Smooth muscle cell (in vitro differentiated cells): ENCODE measurements at regions not wholly inside any gene's neighbourhood (a gene's known extent, or its start where the extent isn't known, plus 50 kb on each side); places are given as distances from the start of the nearest gene placed in this dataset.

Experiments used
- DNase-seq: peaks from one replicate; lab custom pipeline; 2025; ENCODE audit not compliant: unreplicated experiment; lab: John Stamatoyannopoulos, UW
- H2AFZ ChIP-seq: fragments of 200-600 bp; sonication (generic); 2 replicates; pipeline ENCODE4 v1.6.0; 2016; ENCODE audit warnings: antibody characterized with exemption, low read depth, mild to moderate bottlenecking
- H3F3A ChIP-seq: fragments of 200-600 bp; sonication (generic); 2 replicates; pipeline ENCODE4 v1.6.0; 2017; ENCODE audit warnings: antibody characterized with exemption, low read depth
- H3K27ac ChIP-seq: fragments of 200-600 bp; sonication (generic); 2 replicates; pipeline ENCODE4 v1.5.1; 2016; ENCODE audit warnings: low read depth, mild to moderate bottlenecking
- H3K27me3 ChIP-seq: fragments of 200-600 bp; sonication (generic); 2 replicates; pipeline ENCODE4 v1.6.1; 2016; ENCODE audit warnings: low read depth, mild to moderate bottlenecking
- H3K36me3 ChIP-seq: fragments of 200-600 bp; sonication (generic); 2 replicates; pipeline ENCODE4 v1.5.1; 2016; ENCODE audit warnings: low read depth
- H3K4me1 ChIP-seq: fragments of 200-600 bp; sonication (generic); 2 replicates; pipeline ENCODE4 v1.5.1; 2016; ENCODE audit warnings: low read depth
- H3K4me2 ChIP-seq: fragments of 200-600 bp; sonication (generic); 2 replicates; pipeline ENCODE4 v1.6.0; 2016; ENCODE audit warnings: mild to moderate bottlenecking
- H3K4me3 ChIP-seq: fragments of 200-600 bp; sonication (generic); 2 replicates; pipeline ENCODE4 v1.5.1; 2016; ENCODE audit warnings: mild to moderate bottlenecking
- H3K79me2 ChIP-seq: fragments of 200-600 bp; sonication (generic); 2 replicates; pipeline ENCODE4 v1.6.0; 2016; ENCODE audit warnings: low read depth, mild to moderate bottlenecking
- H3K9ac ChIP-seq: fragments of 200-600 bp; sonication (generic); 2 replicates; pipeline ENCODE4 v1.6.0; 2016; ENCODE audit warnings: low read depth
- H3K9me3 ChIP-seq: fragments of 200-600 bp; sonication (generic); replicated peaks from 2 replicates; pipeline ENCODE4 v1.5.1; 2016; ENCODE audit warnings: low read depth
- H4K20me1 ChIP-seq: fragments of 200-600 bp; sonication (generic); 2 replicates; pipeline ENCODE4 v1.6.0; 2016; ENCODE audit warnings: low read depth
- WGBS: methylation state at CpG from one replicate; pipeline ENCODE4 v1.1.7; 2016; ENCODE audit warnings: low lambda C conversion rate; 5-methylcytosine and 5-hydroxymethylcytosine counted together
- TF ChIP-seq, protein P1 (sequence below): fragments of 200-600 bp; sonication (generic); IDR thresholded peaks from 2 replicates; pipeline ENCODE4 v1.5.1; 2017; ENCODE audit warnings: borderline replicate concordance, mild to moderate bottlenecking, antibody characterized with exemption; ENCODE audit not compliant: insufficient read depth, poor library complexity, severe bottlenecking

GRCh38 chr4:35695421-35695820, 548.9 kb downstream of the ARAP2 start:
- Histone ChIP-seq H3K4me2 (no peak overlapping the region), H3F3A (no peaks in the 10 kb centered on the region), H4K20me1 (no peaks in the 10 kb centered on the region), H3K4me3 (no peak overlapping the region), H3K79me2 (no peaks in the 10 kb centered on the region), H3K9me3 (no peaks in the 10 kb centered on the region), H3K9ac (no peak overlapping the region), H3K36me3 (no peaks in the 10 kb centered on the region), H3K27me3 (no peaks in the 10 kb centered on the region), H3K27ac (no peak overlapping the region), H3K4me1 (no peaks in the 10 kb centered on the region), H2AFZ (no peak overlapping the region)
- WGBS, result 85% methylated on average over 2 of the region's 2 CpGs
- no peak for DNase-seq
- TF ChIP-seq, protein P1, sequence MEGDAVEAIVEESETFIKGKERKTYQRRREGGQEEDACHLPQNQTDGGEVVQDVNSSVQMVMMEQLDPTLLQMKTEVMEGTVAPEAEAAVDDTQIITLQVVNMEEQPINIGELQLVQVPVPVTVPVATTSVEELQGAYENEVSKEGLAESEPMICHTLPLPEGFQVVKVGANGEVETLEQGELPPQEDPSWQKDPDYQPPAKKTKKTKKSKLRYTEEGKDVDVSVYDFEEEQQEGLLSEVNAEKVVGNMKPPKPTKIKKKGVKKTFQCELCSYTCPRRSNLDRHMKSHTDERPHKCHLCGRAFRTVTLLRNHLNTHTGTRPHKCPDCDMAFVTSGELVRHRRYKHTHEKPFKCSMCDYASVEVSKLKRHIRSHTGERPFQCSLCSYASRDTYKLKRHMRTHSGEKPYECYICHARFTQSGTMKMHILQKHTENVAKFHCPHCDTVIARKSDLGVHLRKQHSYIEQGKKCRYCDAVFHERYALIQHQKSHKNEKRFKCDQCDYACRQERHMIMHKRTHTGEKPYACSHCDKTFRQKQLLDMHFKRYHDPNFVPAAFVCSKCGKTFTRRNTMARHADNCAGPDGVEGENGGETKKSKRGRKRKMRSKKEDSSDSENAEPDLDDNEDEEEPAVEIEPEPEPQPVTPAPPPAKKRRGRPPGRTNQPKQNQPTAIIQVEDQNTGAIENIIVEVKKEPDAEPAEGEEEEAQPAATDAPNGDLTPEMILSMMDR, result no peak

DNA sequence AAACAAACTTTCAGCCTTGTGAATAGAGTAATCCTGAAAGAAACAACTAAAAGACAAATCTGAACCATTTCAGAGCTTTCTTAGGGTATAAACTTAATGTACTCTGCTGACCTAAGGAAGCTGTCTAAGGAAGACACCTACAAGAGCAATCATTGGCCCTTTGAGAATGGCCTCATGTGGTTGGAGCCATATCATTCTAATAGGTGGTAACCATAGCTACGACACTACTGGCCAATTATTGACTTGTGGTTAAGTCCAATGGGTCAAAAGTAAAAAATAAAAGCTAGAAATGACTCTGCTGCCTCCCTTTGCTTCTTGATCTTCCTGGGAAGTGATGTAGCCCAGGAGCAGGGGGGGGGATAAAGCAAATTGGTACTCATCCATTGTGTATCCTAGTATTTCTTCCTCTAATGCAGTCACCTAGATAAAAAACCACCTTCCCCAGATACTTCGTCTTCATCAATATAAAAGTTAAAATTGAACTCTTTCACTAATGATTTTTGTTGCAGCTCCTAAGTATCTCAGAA, 547.0 kb downstream of the ARAP2 start:
- no peak for DNase-seq
- Histone ChIP-seq H3K36me3 (no peaks in the 10 kb centered on the region), H3K9me3 (no peaks in the 10 kb centered on the region), H3K4me3 (no peak overlapping the region), H4K20me1 (no peaks in the 10 kb centered on the region), H3K9ac (no peak overlapping the region), H3K27me3 (no peaks in the 10 kb centered on the region), H3K27ac (no peak overlapping the region), H3K4me1 (no peaks in the 10 kb centered on the region), H3K4me2 (no peak overlapping the region), H2AFZ (no peak overlapping the region), H3K79me2 (no peaks in the 10 kb centered on the region), H3F3A (no peaks in the 10 kb centered on the region)
- WGBS, result 91% methylated on average over 2 of the region's 2 CpGs
- TF ChIP-seq, protein P1, result no peak

- no peak overlapping the region for H3K4me3 ChIP-seq
- no peaks in the 10 kb centered on the region for H3K4me1 ChIP-seq
- no peaks in the 10 kb centered on the region for H3K79me2 ChIP-seq
- no peaks in the 10 kb centered on the region for H3K27me3 ChIP-seq
- H3K4me2 ChIP-seq, result no peak overlapping the region
- no peaks in the 10 kb centered on the region for H4K20me1 ChIP-seq
- TF ChIP-seq, protein P1, result no peak
- DNase-seq, result no peak
- H3K9ac ChIP-seq, result no peak overlapping the region
- H3K36me3 ChIP-seq, result no peaks in the 10 kb centered on the region
- no peak overlapping the region for H3K27ac ChIP-seq
- WGBS, result 95% methylated on average over 2 of the region's 2 CpGs
- H3K9me3 ChIP-seq, result no peaks in the 10 kb centered on the region
- H3F3A ChIP-seq, result no peaks in the 10 kb centered on the region
- H2AFZ ChIP-seq, result no peak overlapping the region
Measured at GRCh38 chr4:35700663-35701062, 543.7 kb downstream of the ARAP2 start.

DNA sequence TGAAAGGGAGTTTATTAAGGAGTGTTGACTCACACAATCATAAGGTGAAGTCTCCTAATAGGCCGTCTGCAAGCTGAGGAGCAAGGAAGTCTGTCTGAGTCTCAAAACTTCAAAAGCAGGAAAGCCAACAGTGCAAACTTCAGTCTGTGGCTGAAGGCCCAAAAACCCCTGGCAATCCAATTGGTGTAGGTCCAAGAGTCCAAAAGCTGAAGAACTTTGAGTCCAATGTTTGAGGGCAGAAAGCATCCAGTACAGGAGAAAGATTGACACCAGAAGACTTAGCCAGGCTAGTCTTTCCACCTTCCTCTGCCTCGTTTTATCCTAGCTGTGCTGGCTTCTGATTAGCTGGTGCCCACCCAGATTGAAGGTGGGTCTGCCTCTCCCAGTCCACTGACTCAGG, 535.2 kb downstream of the ARAP2 start:
- H3K9ac ChIP-seq, result no peak overlapping the region

More for the DNA sequence above, 535.2 kb downstream of the ARAP2 start:
- Histone ChIP-seq H3K27me3 (no peaks in the 10 kb centered on the region), H3K79me2 (no peaks in the 10 kb centered on the region), H3K36me3 (no peaks in the 10 kb centered on the region), H3K9me3 (peaks cover 2% of the 10 kb centered on the region), H4K20me1 (no peaks in the 10 kb centered on the region), H3F3A (no peaks in the 10 kb centered on the region), H2AFZ (no peak overlapping the region), H3K4me1 (no peaks in the 10 kb centered on the region), H3K4me2 (no peak overlapping the region), H3K4me3 (no peak overlapping the region), H3K27ac (no peak overlapping the region)
- WGBS, result 79% methylated on average over 2 of the region's 2 CpGs
- DNase-seq, result no peak
- TF ChIP-seq, protein P1, result no peak
